NCI-H2029 (cell line): ENCODE measurements at regions not wholly inside any gene's neighbourhood (a gene's known extent, or its start where the extent isn't known, plus 50 kb on each side); places are given as distances from the start of the nearest gene placed in this dataset.

ENCODE experiments used
- DNase-seq: peaks from one replicate; lab custom pipeline; 2025; lab: John Stamatoyannopoulos, UW

GRCh38 chr2:17303521-17303920, 214.7 kb downstream of the RAD51AP2 start:
- DNase-seq, result no peak

GRCh38 chr2:17303054-17303453, 215.2 kb downstream of the RAD51AP2 start:
- DNase-seq, result no peak

GRCh38 chr2:17302281-17302680, 216.0 kb downstream of the RAD51AP2 start:
- DNase-seq, result no peak

GRCh38 chr2:17301437-17301836, 216.8 kb downstream of the RAD51AP2 start:
- DNase-seq, result no peak

- no peak for DNase-seq
Measured at GRCh38 chr2:17299891-17300540, 218.2 kb downstream of the RAD51AP2 start.

- no peak for DNase-seq
Measured at GRCh38 chr2:17298453-17298852, 219.8 kb downstream of the RAD51AP2 start.

GRCh38 chr2:17296686-17297085, 221.6 kb downstream of the RAD51AP2 start:
- no peak for DNase-seq

- DNase-seq, result no peak
Measured at GRCh38 chr2:17289669-17290068, 228.6 kb downstream of the RAD51AP2 start.

GRCh38 chr2:17287183-17287582, 231.1 kb downstream of the RAD51AP2 start:
- no peak for DNase-seq

GRCh38 chr2:17282826-17283225, 235.4 kb downstream of the RAD51AP2 start:
- no peak for DNase-seq

- no peak for DNase-seq
Measured at GRCh38 chr2:17282245-17282644, 236.0 kb downstream of the RAD51AP2 start.

- DNase-seq, result no peak
Measured at GRCh38 chr2:17276220-17276619, 242.0 kb downstream of the RAD51AP2 start.

- DNase-seq, result no peak
Measured at GRCh38 chr2:17272652-17273525, 245.4 kb downstream of the RAD51AP2 start.

- no peak for DNase-seq
Measured at GRCh38 chr2:17272170-17272569, 246.1 kb downstream of the RAD51AP2 start.

- no peak for DNase-seq
Measured at GRCh38 chr2:17271416-17271815, 246.8 kb downstream of the RAD51AP2 start.

GRCh38 chr2:17270894-17271293, 247.3 kb downstream of the RAD51AP2 start:
- DNase-seq, result no peak

GRCh38 chr2:17263570-17263968, 254.7 kb downstream of the RAD51AP2 start:
- DNase-seq, result no peak

GRCh38 chr2:17262854-17263569, 255.2 kb downstream of the RAD51AP2 start:
- DNase-seq, result no peak

- no peak for DNase-seq
Measured at GRCh38 chr2:17259613-17260012, 258.6 kb downstream of the RAD51AP2 start.

GRCh38 chr2:17258861-17259260, 259.4 kb downstream of the RAD51AP2 start:
- no peak for DNase-seq

GRCh38 chr2:17257189-17257909, 260.9 kb downstream of the RAD51AP2 start:
- no peak for DNase-seq

GRCh38 chr2:17255071-17255470, 263.2 kb downstream of the RAD51AP2 start:
- DNase-seq, result no peak
